CD4-positive, alpha-beta T cell (primary cell): ENCODE measurements at regions not wholly inside any gene's neighbourhood (a gene's known extent, or its start where the extent isn't known, plus 50 kb on each side); places are given as distances from the start of the nearest gene placed in this dataset.

Experiments used
- ATAC-seq: fragments of 200-7000 bp; cut with Tn5 transposase; one replicate; pipeline ENCODE4 v1.10.0; 2022; ENCODE audit warnings: mild to moderate bottlenecking; ENCODE audit not compliant: poor library complexity
- CTCF ChIA-PET: fragments of 350-600 bp; sonication (Branson Sonifier 250); formaldehyde crosslinking; loops from one replicate; lab custom pipeline; 2021; ENCODE audit warnings: antibody characterized with exemption, inconsistent platforms; lab: Charles Lee
- POLR2A ChIA-PET: fragments of 350-600 bp; sonication (Branson Sonifier 250); formaldehyde crosslinking; loops from one replicate; lab custom pipeline; 2021; ENCODE audit warnings: antibody characterized with exemption, inconsistent platforms; lab: Charles Lee
- DNase-seq, 14 experiments: peaks; one replicate each; pipeline ENCODE4 v3.0.0-alpha.2; 2013 to 2020; ENCODE audit warnings: mixed read lengths in 2 of 14
- H3K27ac ChIP-seq, 2 donors: one replicate each; pipeline versions ENCODE4 v1.5.1 to v1.7.0; 2013; ENCODE audit warnings: low read length in 2 of 2, low read depth in 1 of 2, mild to moderate bottlenecking in 1 of 2
- H3K27me3 ChIP-seq, 2 experiments: 1 replicate in 1 of 2; 2 replicates in 1 of 2; pipeline versions ENCODE4 v1.6.1 to v1.7.0; 2013; ENCODE audit warnings: low read length in 2 of 2, control low read depth in 1 of 2, mild to moderate bottlenecking in 1 of 2, moderate library complexity in 1 of 2; ENCODE audit not compliant: insufficient read depth in 2 of 2, control insufficient read depth in 1 of 2
- H3K36me3 ChIP-seq: one replicate; pipeline ENCODE4 v1.6.1; 2013; ENCODE audit warnings: low read length, control low read depth; ENCODE audit not compliant: insufficient read depth
- H3K4me1 ChIP-seq: one replicate; pipeline ENCODE4 v1.6.1; 2013; ENCODE audit warnings: low read length, control low read depth; ENCODE audit not compliant: insufficient read depth
- H3K4me3 ChIP-seq: one replicate; pipeline ENCODE4 v1.5.1; 2013; ENCODE audit warnings: mild to moderate bottlenecking, low read length, moderate library complexity
- H3K9me3 ChIP-seq, 2 experiments: 1 replicate in 1 of 2; 2 replicates in 1 of 2; pipeline versions ENCODE4 v1.6.1 to v1.7.0; 2013; ENCODE audit warnings: low read length in 2 of 2, mild to moderate bottlenecking in 2 of 2, control low read depth in 1 of 2, moderate library complexity in 1 of 2; ENCODE audit not compliant: control insufficient read depth in 1 of 2, insufficient read depth in 1 of 2
- H3K27ac Mint-ChIP-seq: one replicate; pipeline ENCODE4 v1.8.0; 2020; ENCODE audit warnings: mixed read lengths
- H3K27me3 Mint-ChIP-seq: one replicate; pipeline ENCODE4 v1.8.0; 2021; ENCODE audit warnings: mixed read lengths
- H3K36me3 Mint-ChIP-seq: one replicate; pipeline ENCODE4 v1.8.0; 2021; ENCODE audit warnings: low read depth, mixed read lengths
- H3K4me1 Mint-ChIP-seq: one replicate; pipeline ENCODE4 v1.8.0; 2021; ENCODE audit warnings: low read depth, mixed read lengths
- H3K4me3 Mint-ChIP-seq: one replicate; pipeline ENCODE4 v1.8.0; 2020; ENCODE audit warnings: mild to moderate bottlenecking, mixed read lengths
- H3K9me3 Mint-ChIP-seq: one replicate; pipeline ENCODE4 v1.8.0; 2020; ENCODE audit warnings: mixed read lengths
- CTCF ChIP-seq: fragments of 200-600 bp; IDR thresholded peaks from one replicate; pipeline ENCODE4 v1.8.0; 2022; ENCODE audit warnings: antibody characterized with exemption, mild to moderate bottlenecking
- intact Hi-C, 2 experiments: fragments of 100-400 bp; cut with DNase I in 1 of 2; cut with micrococcal nuclease in 1 of 2; formaldehyde crosslinking; loops; one replicate each; pipeline versions ENCODE4 v1.15.1 to v1.9.0; 2023 to 2025; cut with DNase I, micrococcal nuclease

- peaks cover 2 to 4% of the 10 kb centered on the region in 2 experiments for H3K27me3 ChIP-seq
- H3K27ac ChIP-seq, result no peak overlapping the region
- no peak for TF ChIP-seq CTCF
- no peaks in the 10 kb centered on the region for H3K36me3 ChIP-seq
- H3K9me3 ChIP-seq, result no peaks in the 10 kb centered on the region
- intact Hi-C loops, result no loop called here
- H3K4me1 Mint-ChIP-seq, result no peaks in the 10 kb centered on the region
- no peaks in the 10 kb centered on the region for H3K36me3 Mint-ChIP-seq
- H3K27ac Mint-ChIP-seq, result no peak overlapping the region
- ATAC-seq, result no peak
- peaks cover 8% of the 10 kb centered on the region for H3K27me3 Mint-ChIP-seq
- H3K4me1 ChIP-seq, result no peaks in the 10 kb centered on the region
- no peaks in the 10 kb centered on the region for H3K9me3 Mint-ChIP-seq
- ChIA-PET POLR2A (interaction anchor here (0.6 kb wide), 1 partner anchor 882 kb away, joined by 3 read pairs; no protein-coding TSS in a partner anchor), CTCF (no interaction called here)
- DNase-seq, result no peak
- no peak overlapping the region for H3K4me3 Mint-ChIP-seq
- no peak overlapping the region for H3K4me3 ChIP-seq
Observed at GRCh38 chr4:145248502-145248901, 68.1 kb upstream of the OTUD4 start.

GRCh38 chr4:145234091-145234706, 53.8 kb upstream of the OTUD4 start:
- no peak overlapping the region for H3K27ac ChIP-seq
- TF ChIP-seq CTCF, result peak; percentile 89
- intact Hi-C loops, result loop anchor here (1.0 to 10.0 kb wide), 7 partner anchors 264 to 1861 kb away; no protein-coding TSS in a partner anchor
- H3K36me3 Mint-ChIP-seq, result no peaks in the 10 kb centered on the region
- peaks cover 0 to 3% of the 10 kb centered on the region in 2 experiments for H3K9me3 ChIP-seq
- CTCF ChIA-PET, result interaction anchor here (1.1 to 1.8 kb wide), 2 partner anchors 383 to 385 kb away, joined by 7 to 14 read pairs; partner anchors contain the start of gene MMAA
- H3K27me3 ChIP-seq, result no peaks in the 10 kb centered on the region
- no peak overlapping the region for H3K4me3 Mint-ChIP-seq
- H3K4me1 ChIP-seq, result no peaks in the 10 kb centered on the region
- H3K27me3 Mint-ChIP-seq, result peaks cover 5% of the 10 kb centered on the region
- no peak overlapping the region for H3K4me3 ChIP-seq
- ATAC-seq (peak; percentile 97), DNase-seq (peak in 13 of 14 experiments; percentile 8 to 72 (median 32))
- no peaks in the 10 kb centered on the region for H3K4me1 Mint-ChIP-seq
- POLR2A ChIA-PET, result interaction anchor here (1.0 to 1.2 kb wide), 2 partner anchors 383 to 385 kb away, joined by 3 to 8 read pairs; partner anchors contain the start of gene MMAA
- H3K36me3 ChIP-seq, result no peaks in the 10 kb centered on the region
- no peak overlapping the region for H3K27ac Mint-ChIP-seq
- no peaks in the 10 kb centered on the region for H3K9me3 Mint-ChIP-seq

GRCh38 chr4:145231906-145232700, 51.7 kb upstream of the OTUD4 start:
- Mint-ChIP-seq H3K4me1 (no peaks in the 10 kb centered on the region), H3K4me3 (no peak overlapping the region), H3K9me3 (no peaks in the 10 kb centered on the region), H3K27me3 (peaks cover 5% of the 10 kb centered on the region), H3K36me3 (no peaks in the 10 kb centered on the region), H3K27ac (no peak overlapping the region)
- ChIA-PET POLR2A (no interaction called here), CTCF (no interaction called here)
- Histone ChIP-seq H3K36me3 (no peaks in the 10 kb centered on the region), H3K4me3 (no peak overlapping the region), H3K27me3 (peaks cover 0 to 2% of the 10 kb centered on the region in 2 experiments), H3K27ac (no peak overlapping the region), H3K4me1 (no peaks in the 10 kb centered on the region), H3K9me3 (no peaks in the 10 kb centered on the region)
- intact Hi-C loops, result loop anchor here in 1 of 2 experiments (2.0 to 10.0 kb wide), 3 partner anchors 383 to 1863 kb away; no protein-coding TSS in a partner anchor
- DNase-seq (no peak), ATAC-seq (no peak)
- no peak for TF ChIP-seq CTCF
